GM23248 (cell line): ENCODE measurements at regions not wholly inside any gene's neighbourhood (a gene's known extent, or its start where the extent isn't known, plus 50 kb on each side); places are given as distances from the start of the nearest gene placed in this dataset.

Experiments
- EZH2 ChIP-seq: fragments of 200-600 bp; sonication (generic); IDR thresholded peaks from 2 replicates; pipeline ENCODE4 v1.6.1; 2018; ENCODE audit warnings: antibody characterized with exemption, mild to moderate bottlenecking; ENCODE audit not compliant: insufficient read depth, poor library complexity, severe bottlenecking
- EZH2phosphoT487 ChIP-seq: fragments of 200-600 bp; sonication (generic); IDR thresholded peaks from 2 replicates; pipeline ENCODE4 v1.6.1; 2018; ENCODE audit warnings: antibody characterized with exemption, moderate library complexity, mild to moderate bottlenecking, low read depth; ENCODE audit not compliant: insufficient read depth

- TF ChIP-seq EZH2 = no peak
- no peak for TF ChIP-seq EZH2phosphoT487
Observed at GRCh38 chr3:23094890-23095462, 108.2 kb upstream of the UBE2E2 start.
